HG02884 (cell line): ENCODE measurements at regions not wholly inside any gene's neighbourhood (a gene's known extent, or its start where the extent isn't known, plus 50 kb on each side); places are given as distances from the start of the nearest gene placed in this dataset.

Experiments
- ATAC-seq: cut with Tn5 transposase; IDR thresholded peaks from one replicate; pipeline ENCODE4 v1.9.1; 2021; ENCODE audit warnings: mild to moderate bottlenecking, moderate library complexity; ENCODE audit not compliant: unreplicated experiment

GRCh38 chr1:194331758-194332157, 1145.3 kb upstream of the B3GALT2 start:
- no peak for ATAC-seq

GRCh38 chr1:194322751-194323150, 1136.3 kb upstream of the B3GALT2 start:
- no peak for ATAC-seq

- ATAC-seq: no peak
Observed at GRCh38 chr1:194318790-194319280, 1132.4 kb upstream of the B3GALT2 start.

GRCh38 chr1:194309697-194310096, 1123.3 kb upstream of the B3GALT2 start:
- ATAC-seq: no peak

GRCh38 chr1:194309269-194309668, 1122.9 kb upstream of the B3GALT2 start:
- ATAC-seq: no peak

GRCh38 chr1:194300776-194301175, 1114.4 kb upstream of the B3GALT2 start:
- no peak for ATAC-seq

GRCh38 chr1:194300340-194300739, 1113.9 kb upstream of the B3GALT2 start:
- ATAC-seq: no peak

GRCh38 chr1:194298007-194298598, 1111.7 kb upstream of the B3GALT2 start:
- ATAC-seq: no peak

GRCh38 chr1:194297094-194297493, 1110.7 kb upstream of the B3GALT2 start:
- no peak for ATAC-seq

GRCh38 chr1:194296201-194296600, 1109.8 kb upstream of the B3GALT2 start:
- ATAC-seq: no peak

- peak; percentile 91 for ATAC-seq
Observed at GRCh38 chr1:194295685-194296084, 1109.3 kb upstream of the B3GALT2 start.

GRCh38 chr1:194293851-194294405, 1107.5 kb upstream of the B3GALT2 start:
- ATAC-seq: no peak

GRCh38 chr1:194292966-194293365, 1106.6 kb upstream of the B3GALT2 start:
- ATAC-seq: no peak

GRCh38 chr1:194289569-194290266, 1103.3 kb upstream of the B3GALT2 start:
- ATAC-seq: peak; percentile 92

GRCh38 chr1:194288238-194288637, 1101.8 kb upstream of the B3GALT2 start:
- ATAC-seq: no peak

- ATAC-seq: no peak
Observed at GRCh38 chr1:194281376-194281775, 1095.0 kb upstream of the B3GALT2 start.

- no peak for ATAC-seq
Observed at GRCh38 chr1:194280463-194280862, 1094.0 kb upstream of the B3GALT2 start.

GRCh38 chr1:194279975-194280374, 1093.6 kb upstream of the B3GALT2 start:
- ATAC-seq: peak; percentile 93

- peak; percentile 36 for ATAC-seq
Observed at GRCh38 chr1:194277927-194278326, 1091.5 kb upstream of the B3GALT2 start.

GRCh38 chr1:194273660-194274059, 1087.2 kb upstream of the B3GALT2 start:
- ATAC-seq: no peak

GRCh38 chr1:194268839-194269238, 1082.4 kb upstream of the B3GALT2 start:
- ATAC-seq: no peak

GRCh38 chr1:194267021-194267420, 1080.6 kb upstream of the B3GALT2 start:
- no peak for ATAC-seq
